CD4-positive, alpha-beta T cell treated with Interleukin-15 for 4 hours (primary cell): ENCODE measurements at regions not wholly inside any gene's neighbourhood (a gene's known extent, or its start where the extent isn't known, plus 50 kb on each side); places are given as distances from the start of the nearest gene placed in this dataset.

Source experiments
- DNase-seq: peaks from one replicate; pipeline ENCODE4 v3.0.0-alpha.2; 2020; ENCODE audit warnings: low spot score

DNA sequence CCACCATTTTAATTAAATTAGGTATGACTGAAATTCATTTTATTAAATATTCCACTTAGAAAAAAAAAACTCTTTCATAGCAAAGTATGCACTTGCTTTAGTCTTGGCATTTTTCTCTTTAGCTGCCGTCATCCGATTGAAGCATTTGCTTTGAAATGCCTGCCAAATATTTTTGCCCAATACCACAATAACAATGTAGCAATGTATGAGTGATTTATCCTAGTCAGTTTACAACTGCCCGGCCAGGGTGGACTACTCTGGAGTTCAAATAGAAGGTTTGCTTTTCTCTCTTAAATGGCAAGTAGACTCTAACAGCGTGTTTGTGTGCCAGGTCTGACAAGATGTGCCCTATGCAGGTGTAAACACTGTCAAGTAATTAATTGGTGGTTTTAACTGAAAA, 675.3 kb upstream of the SGCG start:
- DNase-seq, result no peak

DNA sequence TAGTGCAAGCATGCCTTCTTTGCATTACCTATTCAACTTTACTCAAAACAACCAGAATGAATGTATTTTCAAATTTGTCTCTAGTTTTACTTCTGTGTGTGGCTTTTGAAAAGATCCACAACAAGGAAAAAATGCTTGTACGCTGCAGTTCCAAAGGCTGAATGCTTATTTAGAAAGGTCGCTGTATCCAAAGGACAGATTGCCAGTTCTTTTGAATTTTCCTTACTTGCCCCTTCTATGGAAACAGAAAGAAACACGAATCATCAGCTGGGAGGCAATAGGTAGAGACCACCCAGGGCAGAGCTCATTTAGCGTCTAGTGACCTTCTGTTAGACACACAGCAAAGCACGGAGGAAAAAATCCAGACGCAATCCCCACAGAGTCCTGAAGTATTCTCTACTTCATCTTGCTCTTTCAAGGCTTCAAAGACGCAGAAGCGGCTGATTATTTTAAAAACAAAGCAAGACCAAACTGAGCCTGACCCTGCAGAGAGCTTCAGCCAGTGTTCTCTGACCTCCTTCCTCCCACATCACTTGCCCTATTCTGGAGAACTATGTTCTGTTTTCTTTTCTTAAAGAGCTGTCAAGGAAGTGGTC, 674.6 kb upstream of the SGCG start:
- no peak for DNase-seq

DNA sequence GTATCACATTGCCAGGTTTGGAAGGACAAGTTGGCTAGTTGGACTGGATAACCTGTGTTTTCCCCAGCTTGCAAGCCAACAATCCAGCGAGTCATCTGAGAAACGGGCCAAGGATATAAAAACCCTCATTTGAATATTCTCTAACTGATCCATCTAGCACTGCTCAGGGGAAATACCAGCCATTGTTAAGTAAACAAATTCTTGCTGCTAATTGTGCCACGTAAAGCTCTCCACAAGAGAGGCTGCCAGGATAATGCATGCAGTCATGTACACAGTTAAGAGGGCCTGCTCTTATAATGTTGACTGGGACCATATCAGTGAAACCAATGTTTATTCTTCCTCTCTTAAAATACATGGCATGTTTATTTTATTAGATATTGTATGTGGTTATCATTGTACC, 663.2 kb upstream of the SGCG start:
- no peak for DNase-seq

DNA sequence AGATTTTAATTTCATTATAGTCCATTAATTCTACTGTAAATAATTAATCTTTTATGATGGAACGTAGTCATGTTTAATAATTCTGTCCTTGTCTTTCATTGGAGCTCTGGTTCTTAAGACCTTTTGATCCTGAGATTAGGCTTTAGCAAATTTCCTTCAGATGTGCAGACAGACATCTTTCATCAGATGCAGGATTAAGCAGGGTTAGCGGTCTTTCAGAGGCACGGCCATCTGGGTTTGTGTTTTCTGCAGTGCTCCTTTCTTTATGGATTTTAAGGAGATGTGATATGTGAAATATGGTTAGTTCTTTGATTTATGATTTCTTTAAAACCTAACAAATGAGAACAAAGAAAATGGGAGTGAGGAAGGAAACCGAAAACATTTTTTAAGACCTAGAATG, 643.9 kb upstream of the SGCG start:
- no peak for DNase-seq

DNA sequence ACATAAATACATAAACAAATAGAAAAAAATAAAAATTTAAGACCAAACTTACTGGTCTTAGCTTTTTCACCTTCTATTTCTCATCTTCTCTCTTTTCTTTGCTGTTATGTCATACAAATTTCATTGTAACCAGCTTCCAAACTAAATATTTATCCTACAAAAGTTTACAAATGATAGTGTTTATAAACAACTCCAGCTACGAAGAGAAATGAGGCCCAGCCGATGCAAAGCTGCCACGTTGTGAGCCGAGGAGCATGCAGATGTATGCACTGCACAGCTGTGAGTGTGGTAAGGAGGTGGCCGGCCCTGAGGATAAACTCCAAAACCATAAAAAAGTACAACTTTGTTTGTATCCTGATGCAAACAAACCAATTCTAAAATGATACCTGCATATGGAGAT, 642.4 kb upstream of the SGCG start:
- no peak for DNase-seq

DNA sequence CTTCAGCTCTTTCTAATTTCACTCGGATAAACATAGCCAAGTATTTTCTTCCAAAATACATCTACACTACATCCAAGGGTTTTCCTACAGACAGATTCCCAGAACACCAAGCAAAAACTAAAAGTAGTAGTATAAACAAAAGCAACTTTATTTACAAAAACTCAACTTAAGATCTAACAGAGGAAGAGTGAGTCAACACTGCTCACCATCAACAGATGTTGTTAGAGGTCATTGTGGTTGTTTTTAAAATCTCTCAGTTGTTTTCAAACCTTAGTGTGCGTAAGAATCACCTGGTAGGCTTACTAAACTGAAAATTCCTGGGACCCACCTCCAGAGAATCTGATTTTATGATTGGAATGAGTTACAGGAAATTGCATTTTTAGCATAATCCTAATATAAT, 631.7 kb upstream of the SGCG start:
- DNase-seq, result no peak

DNA sequence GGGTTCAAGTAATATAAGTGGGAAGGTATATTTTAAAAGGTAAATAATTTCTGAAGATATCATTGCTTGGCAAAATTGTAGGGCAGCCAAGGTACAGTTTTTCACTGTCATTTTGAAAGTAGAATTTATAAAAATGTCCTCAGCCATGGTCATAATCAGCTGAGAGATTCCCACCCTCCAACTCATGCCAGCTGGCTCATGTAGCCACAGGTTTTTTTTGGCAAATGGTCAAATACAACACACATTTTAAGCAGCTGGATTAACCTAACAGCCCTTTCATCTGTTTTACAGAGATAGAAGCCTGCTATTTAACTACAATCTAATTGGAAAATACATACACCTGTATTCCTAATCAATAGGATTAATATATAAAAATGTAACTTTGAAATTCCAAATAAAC, 619.2 kb upstream of the SGCG start:
- no peak for DNase-seq

DNA sequence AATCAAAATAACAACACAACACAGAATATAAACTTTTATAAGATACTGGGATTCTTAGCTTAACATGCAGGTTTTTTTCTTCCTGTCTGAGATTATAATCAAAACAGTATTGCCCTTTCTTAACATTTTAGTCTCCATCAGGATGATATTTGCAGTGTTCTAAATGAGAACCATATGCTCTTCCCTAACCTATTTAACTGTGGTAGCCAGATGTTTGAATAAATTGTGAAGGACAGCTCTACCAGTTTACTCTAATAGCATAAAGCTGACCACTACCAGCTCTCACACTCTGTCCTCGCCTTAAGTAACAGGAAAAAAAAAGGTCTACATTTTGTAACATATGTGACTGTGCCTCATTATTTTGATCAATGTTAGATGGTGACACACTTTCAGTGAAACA, 618.7 kb upstream of the SGCG start:
- DNase-seq, result no peak

DNA sequence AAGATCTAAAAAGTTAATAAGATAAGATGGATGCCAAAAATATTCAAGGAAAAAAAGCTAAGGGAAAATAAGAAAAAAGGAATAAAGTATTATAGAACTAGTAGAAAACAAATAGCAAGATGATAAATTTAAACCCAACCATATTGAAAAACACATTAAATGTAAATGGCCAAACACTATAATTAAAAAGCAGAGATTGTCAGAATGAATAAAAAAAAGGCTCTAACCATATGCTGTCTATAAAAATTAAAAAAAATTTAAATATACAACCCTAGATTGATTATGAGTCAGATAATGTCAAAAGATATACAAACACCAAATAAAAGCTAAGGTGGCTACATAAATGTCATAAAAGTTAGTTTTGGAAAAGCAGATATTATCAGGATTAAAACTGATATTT, 617.5 kb upstream of the SGCG start:
- no peak for DNase-seq

DNA sequence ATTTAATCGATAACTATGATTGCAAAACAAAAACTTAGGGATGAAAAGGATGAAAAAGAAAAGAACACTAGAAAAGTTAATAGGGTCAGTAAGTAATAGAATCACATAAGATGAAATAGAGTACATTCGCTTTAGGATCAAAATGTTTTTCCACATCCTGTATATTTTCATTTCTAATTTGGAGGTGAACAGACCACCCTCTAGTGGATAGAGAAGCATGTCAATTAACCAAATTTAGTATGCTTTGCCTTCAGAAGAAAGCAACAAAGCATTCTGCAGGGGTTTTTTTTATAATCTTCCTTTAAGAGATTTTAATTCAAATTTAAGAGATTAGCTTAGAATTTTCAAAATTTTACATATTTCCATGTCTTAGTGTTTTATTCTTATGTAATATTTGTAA, 611.0 kb upstream of the SGCG start:
- no peak for DNase-seq

DNA sequence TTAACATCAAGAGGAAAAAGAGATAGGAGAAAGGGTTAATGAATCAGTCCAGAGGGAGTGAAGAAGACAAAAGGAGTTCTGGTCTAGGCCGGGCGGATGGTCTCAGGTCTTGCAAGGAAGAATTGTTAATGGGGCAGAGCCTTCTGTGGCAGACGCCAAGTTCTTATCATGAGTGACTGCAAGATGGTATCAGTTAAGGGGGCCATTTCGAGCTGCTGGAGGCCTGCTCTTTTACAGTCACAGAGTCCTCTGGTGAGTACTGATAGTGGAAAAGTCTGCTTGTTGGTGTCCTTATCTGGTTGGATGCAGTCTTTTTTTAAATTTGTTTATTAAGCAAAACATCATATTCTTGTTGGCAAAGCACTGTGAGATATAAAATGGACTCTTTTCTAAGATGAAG, 590.9 kb upstream of the SGCG start:
- DNase-seq, result no peak

DNA sequence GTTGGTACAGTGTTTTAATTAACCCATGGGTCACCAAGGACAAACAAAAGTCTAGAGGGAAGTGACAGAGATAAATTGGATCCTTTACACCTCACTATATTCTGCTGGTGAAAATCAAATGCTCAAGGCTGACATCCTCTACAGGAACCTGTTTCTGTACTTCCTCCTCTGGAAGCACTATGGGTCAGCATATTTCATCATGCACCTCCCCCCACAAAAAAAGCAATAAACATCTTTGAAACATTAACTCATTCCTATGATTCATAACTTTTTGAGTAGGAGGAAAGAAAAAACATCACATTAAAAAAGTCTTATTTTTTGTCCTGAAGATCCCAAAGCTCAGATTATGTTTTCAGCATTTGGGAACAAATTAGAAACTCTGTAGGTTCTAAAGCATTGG, 588.3 kb upstream of the SGCG start:
- DNase-seq, result no peak

DNA sequence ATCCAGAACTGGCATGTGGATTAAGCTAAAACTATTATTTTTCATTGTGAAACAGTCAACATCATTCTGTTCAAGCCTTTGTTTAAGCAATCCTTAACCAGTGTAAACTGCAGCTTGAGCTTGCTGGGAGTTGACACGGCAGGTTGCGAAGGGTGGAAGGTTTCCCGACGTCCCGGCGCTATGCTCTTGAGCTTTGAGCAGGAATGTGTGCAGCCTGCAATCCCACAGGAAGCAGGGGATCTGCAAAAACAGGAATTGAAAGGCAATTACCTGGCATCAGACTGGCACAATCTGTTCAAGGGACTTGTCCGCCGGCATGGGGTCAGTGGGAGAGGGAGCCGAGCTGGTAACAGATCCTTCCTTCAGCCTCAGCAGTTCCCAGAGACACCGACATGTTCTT, 586.7 kb upstream of the SGCG start:
- DNase-seq, result no peak

DNA sequence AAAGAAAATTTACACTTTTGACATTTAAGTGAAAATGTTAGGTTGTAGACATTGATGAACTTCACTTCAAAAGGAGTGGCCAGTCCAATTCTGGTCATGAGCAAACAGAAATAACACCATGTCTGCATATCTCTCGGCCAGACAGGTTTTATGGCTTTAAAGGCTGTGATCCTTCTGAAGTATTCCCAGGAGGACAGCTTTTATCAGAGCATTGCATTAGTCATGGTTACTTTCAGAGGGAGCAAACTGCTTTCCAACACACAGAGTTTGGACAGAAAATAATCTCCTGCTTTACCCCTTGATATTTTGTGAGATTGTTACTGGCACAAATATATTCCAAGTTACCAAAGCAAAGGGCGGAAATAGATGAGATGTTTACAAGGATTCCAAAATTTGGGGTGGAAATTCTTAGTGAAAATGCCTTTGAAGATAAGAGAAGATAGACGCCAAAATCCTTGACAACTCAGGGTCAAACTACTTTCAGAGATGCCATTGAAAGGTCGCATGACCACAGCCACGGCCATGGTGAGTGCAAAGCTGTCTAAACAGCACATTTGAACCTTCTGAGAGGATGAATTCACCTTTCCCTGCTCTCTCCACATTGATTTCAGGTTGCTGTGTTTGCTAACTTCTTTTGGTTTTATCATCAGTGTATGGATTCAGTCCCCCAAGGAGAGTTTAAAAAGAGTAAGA, 584.5 kb upstream of the SGCG start:
- no peak for DNase-seq

DNA sequence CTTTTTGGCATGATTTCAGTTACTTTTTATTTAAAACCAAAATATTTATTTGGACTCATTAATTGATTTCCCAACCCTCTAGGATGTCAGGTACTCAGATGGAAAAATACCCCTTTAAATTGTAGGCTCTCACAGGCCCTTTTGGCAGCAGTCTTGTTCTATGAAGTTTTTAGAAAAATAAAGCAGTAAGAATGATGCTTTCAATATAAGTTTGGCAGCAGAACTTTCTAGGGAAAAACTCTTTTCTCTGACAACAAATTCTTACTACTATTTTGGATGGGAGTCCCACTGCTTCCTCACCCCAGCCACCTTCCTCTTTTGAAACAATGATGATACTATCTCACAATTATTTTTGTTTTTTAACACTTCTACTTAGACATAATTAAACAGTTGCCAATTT, 581.6 kb upstream of the SGCG start:
- DNase-seq, result no peak

DNA sequence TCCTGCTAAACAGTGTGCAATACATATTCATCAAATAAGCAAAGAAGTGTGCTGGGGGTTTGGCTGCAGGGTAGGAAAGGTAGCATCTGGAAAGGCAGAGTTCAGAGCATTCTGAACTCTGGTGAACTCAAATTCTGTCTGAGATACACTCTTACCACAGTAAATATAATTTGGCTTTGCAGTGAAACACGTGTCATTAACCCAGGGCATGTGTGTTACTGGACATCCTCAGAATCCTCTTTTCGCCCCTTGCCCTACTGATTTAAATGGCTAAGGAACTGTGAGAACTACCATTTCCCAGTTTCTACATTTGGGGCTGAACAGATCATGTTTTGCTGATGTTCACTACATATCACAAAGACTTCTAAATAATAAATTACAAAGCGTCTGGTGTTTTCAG, 562.8 kb upstream of the SGCG start:
- DNase-seq, result no peak

DNA sequence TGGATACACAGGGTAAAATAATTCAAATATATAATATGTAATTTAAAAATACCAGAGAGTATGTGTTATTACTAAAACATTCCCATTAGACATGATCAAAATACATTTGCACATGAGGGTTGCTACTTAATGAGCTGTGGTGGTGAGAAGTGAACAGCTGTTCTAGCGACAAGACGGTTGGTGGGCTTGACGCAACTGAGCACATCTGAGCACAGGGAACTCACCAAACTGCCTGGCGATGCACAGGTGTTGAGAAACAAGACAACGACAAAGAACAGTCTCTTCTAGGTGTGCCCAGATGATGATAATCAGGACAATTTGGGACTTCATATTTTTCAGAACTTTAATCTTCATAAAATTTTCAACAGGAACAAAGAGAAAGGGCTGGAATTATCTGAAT, 555.1 kb upstream of the SGCG start:
- no peak for DNase-seq

DNA sequence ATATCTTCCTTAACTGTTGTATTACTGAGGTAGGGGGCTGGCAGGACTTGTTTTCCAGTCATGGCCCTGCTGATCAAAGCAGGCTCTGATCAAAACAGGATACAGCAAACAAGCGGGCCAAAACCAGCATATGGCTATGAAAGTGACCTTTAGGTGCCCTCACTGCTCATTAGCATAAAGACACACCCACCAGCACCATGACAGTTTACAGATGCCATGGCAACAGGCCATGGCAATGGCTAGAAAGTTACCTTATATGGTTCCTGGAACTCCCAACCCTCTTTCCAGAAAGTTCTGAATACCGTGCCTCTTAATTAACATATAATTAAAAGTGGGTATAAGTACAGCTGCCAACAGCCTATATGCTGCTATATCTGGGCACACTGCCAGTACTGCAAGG, 551.4 kb upstream of the SGCG start:
- no peak for DNase-seq

DNA sequence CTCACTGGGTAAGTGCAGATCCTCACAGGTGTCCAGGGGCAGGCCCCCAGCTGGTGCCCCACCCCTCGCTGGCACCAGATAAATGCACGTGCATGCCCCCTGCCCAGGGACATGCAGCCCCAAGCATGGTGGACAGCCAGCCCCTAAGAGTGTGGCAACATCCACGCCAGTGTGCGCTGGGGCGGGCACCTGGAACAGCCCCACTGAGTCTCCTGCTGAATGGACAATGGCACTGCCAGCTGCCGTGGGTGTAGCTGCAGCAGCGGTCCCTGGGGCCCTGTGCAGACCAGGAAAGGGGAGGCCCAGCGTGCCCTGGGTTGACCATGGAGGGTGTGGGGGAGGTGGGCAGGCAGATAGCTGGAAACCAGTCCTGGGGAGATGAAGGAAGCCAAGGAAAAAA, 538.7 kb upstream of the SGCG start:
- DNase-seq, result no peak

DNA sequence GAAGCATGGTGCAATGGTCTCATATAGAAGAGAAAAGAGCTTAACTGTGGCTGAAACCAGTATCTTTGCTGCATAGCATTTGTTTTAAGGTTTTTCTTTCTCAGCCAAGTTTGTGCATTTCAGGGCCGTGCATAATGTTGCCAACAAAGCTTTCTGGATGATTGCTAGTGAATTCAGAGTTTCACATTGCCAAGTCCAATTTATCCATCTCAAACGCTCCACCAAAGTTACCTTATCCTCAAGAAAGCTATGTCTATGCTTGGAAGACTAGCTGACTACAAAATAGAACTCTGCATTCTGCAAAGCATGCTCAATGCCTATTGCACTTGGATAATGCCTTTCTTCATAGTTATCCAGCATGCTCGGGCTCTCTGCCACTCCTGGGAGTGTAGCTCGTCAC, 535.8 kb upstream of the SGCG start:
- no peak for DNase-seq

DNA sequence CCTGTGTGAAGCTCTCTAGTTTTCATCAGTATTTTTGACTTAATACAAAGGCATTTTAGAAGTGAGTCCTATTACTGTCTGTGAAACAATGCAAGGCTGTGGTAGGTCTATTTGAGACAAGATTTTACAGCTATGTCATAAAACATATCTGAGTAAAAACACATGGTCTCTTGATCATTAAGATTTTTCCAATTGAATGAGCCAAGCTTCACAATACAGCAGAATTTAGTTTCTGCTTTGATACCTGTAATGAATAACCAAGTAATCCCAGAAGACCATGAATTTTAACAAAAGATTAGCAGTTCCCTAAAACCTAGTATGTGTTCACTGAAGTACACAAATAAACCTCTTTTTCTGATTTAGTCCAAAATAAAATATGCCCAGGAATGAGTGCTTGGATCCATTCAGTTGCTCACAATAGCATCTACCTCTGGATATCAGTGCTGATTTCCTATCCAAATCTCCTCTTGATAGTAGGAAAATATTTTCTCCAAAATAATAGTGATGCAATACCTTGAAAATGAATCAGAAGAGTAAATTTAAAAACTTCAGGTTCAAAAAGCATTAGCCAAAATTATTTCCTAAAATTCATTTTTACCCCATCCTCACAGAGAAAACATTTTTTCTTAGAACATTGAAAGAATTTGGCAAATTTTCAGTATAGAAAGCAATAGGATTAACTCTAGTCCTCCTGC, 533.5 kb upstream of the SGCG start:
- no peak for DNase-seq

DNA sequence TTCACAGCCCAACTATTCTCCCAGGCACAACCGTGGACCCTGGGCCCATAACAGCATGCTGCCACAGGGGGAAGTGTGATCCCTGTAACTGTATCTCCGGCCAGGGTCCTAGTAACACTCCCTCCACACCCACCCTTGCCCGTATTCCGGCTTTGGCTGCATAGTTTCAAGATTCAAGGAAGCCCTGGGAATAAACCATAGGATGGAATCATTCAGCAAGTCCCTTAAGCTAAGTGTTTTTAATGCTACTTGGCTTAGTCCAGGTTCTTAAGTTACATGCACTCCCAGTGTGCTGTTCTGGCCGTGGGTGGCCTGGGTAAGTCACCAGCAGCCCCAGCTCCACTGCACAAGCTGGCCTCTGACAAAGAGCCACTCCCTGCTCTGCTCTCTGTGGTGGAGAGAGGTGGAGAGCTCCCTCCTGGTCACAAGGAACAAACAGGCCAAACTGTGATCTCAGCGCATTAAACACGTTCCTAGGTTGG, 532.4 kb upstream of the SGCG start:
- DNase-seq, result no peak

DNA sequence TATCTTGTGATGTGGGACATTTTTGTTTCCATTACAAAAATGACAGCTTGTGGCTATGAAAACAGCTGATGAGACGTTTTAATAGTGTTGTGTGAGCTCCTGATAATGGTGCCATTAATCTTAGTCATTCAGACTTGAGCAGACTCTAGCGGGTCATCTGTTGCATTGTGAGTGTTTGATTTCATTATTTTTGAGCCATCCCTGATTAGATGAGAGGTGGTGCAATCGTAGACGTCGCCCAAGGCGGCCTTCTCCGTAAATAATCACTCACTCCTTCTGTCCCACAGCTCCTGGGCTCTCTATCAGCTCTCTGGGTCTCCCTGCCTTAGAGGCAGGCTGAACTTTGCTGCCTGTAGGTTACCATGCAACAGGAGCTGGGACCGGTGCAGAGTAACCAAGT, 528.0 kb upstream of the SGCG start:
- DNase-seq, result no peak

DNA sequence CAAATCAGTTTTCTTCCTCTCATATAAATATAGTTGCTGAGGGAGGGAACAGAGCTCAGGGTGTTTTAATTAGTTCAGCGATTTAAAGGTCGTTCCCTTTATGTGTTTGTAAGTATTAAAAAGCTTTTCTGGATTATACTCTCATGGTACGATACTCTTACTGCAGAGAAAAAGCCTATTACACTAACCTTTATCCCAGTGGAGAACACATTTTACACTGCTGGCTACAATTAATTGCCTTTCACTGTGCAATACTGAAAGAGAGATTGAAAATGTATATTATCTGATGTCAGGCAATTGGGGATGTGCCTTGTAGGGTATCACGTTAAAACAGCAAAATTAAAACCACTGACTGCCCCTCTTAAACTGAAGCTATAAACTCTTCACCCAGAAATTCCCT, 526.9 kb upstream of the SGCG start:
- no peak for DNase-seq
